Peyer's patch (tissue), 4 donors: ENCODE measurements at regions not wholly inside any gene's neighbourhood (a gene's known extent, or its start where the extent isn't known, plus 50 kb on each side); places are given as distances from the start of the nearest gene placed in this dataset.

Experiments
- DNase-seq, 3 donors: peaks; one replicate each; pipeline ENCODE4 v3.0.0-alpha.2; 2017 to 2019
- H3K27ac ChIP-seq, 4 donors: fragments of 200-600 bp; sonication (generic); one replicate each; pipeline ENCODE4 v1.5.1; 2016 to 2019
- H3K27me3 ChIP-seq, 2 donors: fragments of 200-600 bp; sonication (generic); one replicate each; pipeline ENCODE4 v1.5.1; 2019
- H3K36me3 ChIP-seq, 3 donors: fragments of 200-600 bp; sonication (generic); one replicate each; pipeline ENCODE4 v1.5.1; 2016 to 2019
- H3K4me1 ChIP-seq, 4 donors: fragments of 200-600 bp; sonication (generic); one replicate each; pipeline ENCODE4 v1.5.1; 2016 to 2019
- H3K4me3 ChIP-seq, 4 donors: fragments of 200-600 bp; sonication (generic); 1 replicate in 3 of 4; 2 replicates in 1 of 4; pipeline ENCODE4 v1.5.1; 2016 to 2019; ENCODE audit warnings: mild to moderate bottlenecking in 1 of 4
- H3K9me3 ChIP-seq, 4 donors: fragments of 200-600 bp; sonication (generic); one replicate each; pipeline ENCODE4 v1.5.1; 2016 to 2019; ENCODE audit warnings: mild to moderate bottlenecking in 1 of 4
- CTCF ChIP-seq, 6 experiments: fragments of 450-650 bp in 4 of 6; fragments of 200-600 bp in 2 of 6; sonication (generic) in 1 of 6; IDR thresholded peaks; one replicate each; pipeline ENCODE4 v1.5.1; 2017 to 2019; ENCODE audit warnings: antibody characterized with exemption in 6 of 6, mild to moderate bottlenecking in 3 of 6, moderate library complexity in 1 of 6
- POLR2A ChIP-seq, 2 donors: fragments of 450-650 bp; IDR thresholded peaks; one replicate each; pipeline ENCODE4 v1.5.1; 2017; ENCODE audit warnings: antibody characterized with exemption in 2 of 2, mild to moderate bottlenecking in 2 of 2, moderate library complexity in 2 of 2

GRCh38 chr13:68030152-68030809 is 800.1 kb upstream of the PCDH9 start:
- TF ChIP-seq POLR2A (IDR thresholded peaks at IDR 0.05) (no peak), CTCF (IDR thresholded peaks at IDR 0.05) (no peak)
- H3K9me3 ChIP-seq, result no peaks in the 10 kb centered on the region
- H3K36me3 ChIP-seq, result no peaks in the 10 kb centered on the region
- no peak overlapping the region for H3K4me3 ChIP-seq
- no peak overlapping the region for H3K27ac ChIP-seq
- H3K4me1 ChIP-seq, result no peaks in the 10 kb centered on the region
- no peaks in the 10 kb centered on the region for H3K27me3 ChIP-seq
- DNase-seq, result no peak

- Histone ChIP-seq H3K36me3 (no peaks in the 10 kb centered on the region), H3K4me1 (no peaks in the 10 kb centered on the region), H3K27me3 (no peaks in the 10 kb centered on the region), H3K4me3 (no peak overlapping the region), H3K9me3 (no peaks in the 10 kb centered on the region), H3K27ac (no peak overlapping the region)
- TF ChIP-seq POLR2A (IDR thresholded peaks at IDR 0.05), result no peak
- no peak for DNase-seq
Observed at GRCh38 chr13:68028701-68029100, 798.6 kb upstream of the PCDH9 start.

- Histone ChIP-seq H3K4me3 (no peak overlapping the region), H3K27me3 (no peaks in the 10 kb centered on the region), H3K9me3 (no peaks in the 10 kb centered on the region), H3K36me3 (no peaks in the 10 kb centered on the region), H3K27ac (no peak overlapping the region), H3K4me1 (no peaks in the 10 kb centered on the region)
- TF ChIP-seq POLR2A (IDR thresholded peaks at IDR 0.05) (no peak), CTCF (IDR thresholded peaks at IDR 0.05) (no peak)
- no peak for DNase-seq
Observed at GRCh38 chr13:68027306-68027705, 797.2 kb upstream of the PCDH9 start.

- Histone ChIP-seq H3K27me3 (no peaks in the 10 kb centered on the region), H3K36me3 (no peaks in the 10 kb centered on the region), H3K4me1 (no peaks in the 10 kb centered on the region), H3K4me3 (no peak overlapping the region), H3K9me3 (no peaks in the 10 kb centered on the region), H3K27ac (no peak overlapping the region)
- TF ChIP-seq POLR2A (IDR thresholded peaks at IDR 0.05) (no peak), CTCF (IDR thresholded peaks at IDR 0.05) (no peak)
- no peak for DNase-seq
Observed at GRCh38 chr13:68026077-68026476, 795.9 kb upstream of the PCDH9 start.

GRCh38 chr13:68025604-68026003 is 795.5 kb upstream of the PCDH9 start:
- TF ChIP-seq POLR2A (IDR thresholded peaks at IDR 0.05), result no peak
- TF ChIP-seq CTCF (IDR thresholded peaks at IDR 0.05), result no peak
- Histone ChIP-seq H3K9me3 (no peaks in the 10 kb centered on the region), H3K4me1 (no peaks in the 10 kb centered on the region), H3K36me3 (no peaks in the 10 kb centered on the region), H3K4me3 (no peak overlapping the region), H3K27me3 (no peaks in the 10 kb centered on the region), H3K27ac (no peak overlapping the region)
- DNase-seq, result no peak

- DNase-seq, result no peak
- Histone ChIP-seq H3K27me3 (no peaks in the 10 kb centered on the region), H3K27ac (no peak overlapping the region), H3K36me3 (no peaks in the 10 kb centered on the region), H3K4me1 (no peaks in the 10 kb centered on the region), H3K9me3 (no peaks in the 10 kb centered on the region), H3K4me3 (no peak overlapping the region)
- no peak for TF ChIP-seq CTCF (IDR thresholded peaks at IDR 0.05)
- TF ChIP-seq POLR2A (IDR thresholded peaks at IDR 0.05), result no peak
Observed at GRCh38 chr13:68023838-68024581, 793.9 kb upstream of the PCDH9 start.
